HG02678 (cell line): ENCODE measurements at regions not wholly inside any gene's neighbourhood (a gene's known extent, or its start where the extent isn't known, plus 50 kb on each side); places are given as distances from the start of the nearest gene placed in this dataset.

Experiments
- ATAC-seq: cut with Tn5 transposase; IDR thresholded peaks from one replicate; pipeline ENCODE4 v1.9.1; 2021; ENCODE audit warnings: mild to moderate bottlenecking, moderate library complexity; ENCODE audit not compliant: unreplicated experiment

DNA sequence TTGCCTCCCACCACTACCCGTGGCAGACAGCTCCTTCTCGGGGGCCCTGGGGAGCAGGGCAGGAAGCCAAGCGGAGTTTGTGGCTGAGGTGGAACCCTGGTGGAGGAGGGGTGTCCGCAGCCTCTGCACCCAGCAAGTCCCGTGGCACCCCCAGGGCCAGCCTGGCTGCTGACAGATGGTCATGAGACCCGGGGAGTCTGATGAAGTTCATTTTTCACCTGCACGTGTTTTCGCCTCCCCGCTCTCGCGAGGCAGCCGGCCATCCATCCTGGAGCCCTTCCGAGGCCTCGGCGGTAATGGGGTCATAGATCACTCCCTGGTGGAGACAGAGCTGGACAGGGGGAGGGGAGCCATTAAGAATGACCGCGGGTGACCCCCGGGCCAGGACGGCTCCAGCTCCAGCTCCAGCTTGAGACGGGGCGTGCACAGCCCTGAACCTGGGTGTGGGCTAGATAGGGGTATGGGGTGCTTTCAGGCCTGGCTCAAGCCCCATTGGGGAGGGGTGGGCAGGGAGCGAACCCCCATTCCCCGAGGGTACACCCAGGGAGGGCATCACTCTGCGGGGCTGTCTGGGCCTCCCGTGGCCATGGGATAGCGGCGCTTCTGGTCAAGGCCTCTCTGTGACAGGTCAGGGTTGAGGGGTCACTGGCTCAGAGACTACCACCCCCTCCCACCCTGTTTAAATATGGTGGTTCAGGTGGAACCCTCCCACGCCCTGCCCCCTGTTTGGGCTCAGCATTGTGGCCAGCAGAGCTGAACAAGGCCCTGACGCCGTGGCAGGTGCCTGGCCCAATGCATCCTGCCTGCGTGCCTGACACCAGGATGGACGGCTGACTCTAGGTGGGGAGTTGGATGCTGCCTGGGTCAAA is 227.4 kb upstream of the GSE1 start:
- no peak for ATAC-seq

DNA sequence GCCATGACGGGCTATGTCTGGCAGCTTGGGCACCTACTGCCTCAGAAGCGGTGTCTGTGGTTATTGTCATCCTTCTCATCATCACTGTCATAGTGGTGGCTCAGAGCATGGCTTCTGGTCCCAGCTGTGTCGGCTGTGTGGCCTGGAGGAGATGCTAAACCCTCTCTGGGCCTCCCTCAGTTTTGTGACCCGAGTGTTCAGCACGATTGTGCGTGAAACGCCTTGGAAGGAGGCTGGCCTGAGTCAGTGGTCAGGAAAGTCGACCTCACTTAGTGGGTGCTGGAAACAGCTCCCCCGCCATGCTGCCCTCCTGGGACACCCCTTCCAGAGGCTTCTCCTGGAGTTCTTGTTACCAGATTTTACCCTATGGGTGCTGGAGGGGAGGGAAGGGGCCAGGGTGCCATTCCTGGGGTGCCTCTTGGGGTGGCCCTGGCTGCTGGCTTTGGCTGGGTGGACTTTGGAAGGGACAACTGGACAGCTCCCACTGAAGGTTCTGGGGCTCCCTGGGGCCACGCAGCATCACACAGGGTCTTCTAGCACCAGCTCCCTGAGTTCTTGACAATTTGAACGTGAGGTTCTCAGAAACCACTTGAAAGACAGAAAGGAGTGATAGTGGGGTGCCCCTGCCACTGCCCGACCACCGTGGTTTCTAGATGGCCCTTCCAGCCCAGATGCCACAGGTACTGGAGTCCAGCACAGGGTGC is 226.5 kb upstream of the GSE1 start:
- no peak for ATAC-seq

DNA sequence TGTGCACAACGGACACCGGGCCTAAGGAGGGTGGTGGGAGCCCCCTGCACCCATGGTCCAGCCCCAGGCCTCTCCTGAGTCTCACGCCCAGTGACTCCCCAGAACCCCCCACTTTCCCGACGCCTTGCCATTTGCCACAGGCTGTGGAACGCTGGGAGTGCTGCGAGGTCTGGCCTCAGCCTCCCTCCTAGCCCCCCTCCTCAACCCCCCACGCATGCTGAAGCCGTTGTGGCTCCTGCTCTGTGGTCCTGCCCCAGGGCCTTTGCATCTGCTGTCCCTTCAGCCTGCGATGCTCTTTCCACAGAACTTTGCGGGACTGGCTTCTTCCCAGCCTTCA is 226.0 kb upstream of the GSE1 start:
- ATAC-seq = no peak

DNA sequence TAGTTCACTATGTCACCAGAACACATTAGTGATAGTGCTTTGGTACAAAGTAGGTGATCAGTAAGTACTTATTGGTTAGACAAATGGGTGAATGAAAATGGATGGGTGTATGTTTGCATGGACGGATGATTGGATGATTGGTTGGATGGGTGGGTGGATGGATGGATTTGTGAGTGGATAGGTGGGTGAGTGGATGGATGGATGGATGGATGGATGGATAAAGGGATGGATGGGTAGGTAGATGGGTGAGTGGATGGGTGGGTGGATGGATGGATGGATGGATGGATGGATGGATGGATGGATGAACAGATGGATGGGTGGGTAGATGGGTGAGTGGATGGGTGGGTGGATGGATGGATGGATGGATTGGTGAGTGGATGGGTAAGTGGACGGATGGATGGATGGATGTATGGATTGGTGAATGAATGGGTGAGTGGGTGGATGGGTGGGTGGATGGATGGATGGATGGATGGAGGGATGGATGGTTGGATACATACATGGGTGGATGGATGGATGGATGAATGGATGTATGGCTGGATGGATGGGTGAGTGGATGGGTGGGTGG is 225.3 kb upstream of the GSE1 start:
- ATAC-seq = no peak

- no peak for ATAC-seq
Measured at GRCh38 chr16:85389679-85390470, 223.2 kb upstream of the GSE1 start.

GRCh38 chr16:85390511-85391174 is 222.5 kb upstream of the GSE1 start:
- no peak for ATAC-seq

DNA sequence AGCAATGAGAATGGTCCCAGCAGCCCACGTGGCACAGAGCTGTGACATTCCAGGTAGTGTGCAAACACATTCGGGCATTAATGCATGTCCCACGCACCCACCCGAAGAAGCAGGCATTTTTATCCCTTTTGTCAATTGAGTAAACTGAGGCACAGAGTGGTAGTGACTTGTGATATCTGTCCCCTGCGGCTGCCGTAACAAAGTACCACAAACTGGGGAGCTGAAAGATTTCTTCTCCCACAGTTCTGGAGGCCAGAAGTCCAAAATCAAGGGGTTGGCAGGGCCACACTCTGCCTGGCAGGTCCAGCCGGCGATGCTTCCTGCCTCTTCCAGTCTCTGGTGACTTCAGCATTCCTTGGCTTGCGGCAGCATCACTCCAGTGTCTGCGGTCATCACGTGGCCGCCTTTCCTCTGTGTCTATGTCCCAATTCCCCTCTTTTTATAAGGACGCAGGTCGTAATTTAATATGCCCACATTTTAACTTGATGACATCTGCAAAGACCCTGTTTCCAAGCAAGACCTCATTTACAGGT is 221.9 kb upstream of the GSE1 start:
- ATAC-seq = no peak

DNA sequence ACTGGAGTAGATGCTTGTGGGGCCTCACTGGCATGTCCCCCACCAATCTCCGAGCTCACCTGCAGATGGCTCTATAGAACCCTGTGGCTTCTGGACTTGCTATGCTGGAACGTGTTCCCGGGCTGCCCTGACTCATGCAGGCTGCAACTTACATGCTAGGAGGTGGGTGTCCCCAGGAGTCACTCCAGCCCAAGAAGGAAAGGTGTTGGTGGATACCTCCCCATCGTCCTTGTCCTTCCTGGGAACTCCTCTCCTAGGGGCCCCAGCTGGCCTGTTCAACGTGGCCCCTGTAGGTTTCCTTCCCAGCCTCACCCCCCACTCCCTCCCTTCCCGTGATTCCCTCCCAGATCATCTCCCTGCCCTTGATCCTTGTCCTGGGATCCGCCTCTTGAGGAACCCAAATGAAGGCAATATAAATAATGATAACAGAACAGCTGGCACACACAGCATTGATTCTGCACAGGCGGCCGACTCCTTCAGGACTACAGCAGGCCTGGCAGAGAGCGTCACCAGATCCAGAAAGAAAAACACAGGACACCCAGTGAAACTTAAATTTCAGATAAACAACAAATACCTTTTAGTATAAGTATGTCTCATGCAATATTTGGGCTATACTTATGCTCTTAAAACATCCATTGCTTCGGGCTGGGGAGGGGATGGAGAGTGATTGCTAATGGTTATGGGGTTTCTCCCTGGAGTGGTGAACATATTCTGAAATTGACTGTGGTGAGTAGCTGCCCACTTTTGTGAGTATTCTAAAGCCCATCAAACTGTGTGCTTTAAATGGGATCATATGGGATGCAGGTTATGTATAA is 221.1 kb upstream of the GSE1 start:
- ATAC-seq = no peak

- no peak for ATAC-seq
Measured at GRCh38 chr16:85392756-85393673, 220.1 kb upstream of the GSE1 start.

GRCh38 chr16:85393674-85394451 is 219.3 kb upstream of the GSE1 start:
- no peak for ATAC-seq

DNA sequence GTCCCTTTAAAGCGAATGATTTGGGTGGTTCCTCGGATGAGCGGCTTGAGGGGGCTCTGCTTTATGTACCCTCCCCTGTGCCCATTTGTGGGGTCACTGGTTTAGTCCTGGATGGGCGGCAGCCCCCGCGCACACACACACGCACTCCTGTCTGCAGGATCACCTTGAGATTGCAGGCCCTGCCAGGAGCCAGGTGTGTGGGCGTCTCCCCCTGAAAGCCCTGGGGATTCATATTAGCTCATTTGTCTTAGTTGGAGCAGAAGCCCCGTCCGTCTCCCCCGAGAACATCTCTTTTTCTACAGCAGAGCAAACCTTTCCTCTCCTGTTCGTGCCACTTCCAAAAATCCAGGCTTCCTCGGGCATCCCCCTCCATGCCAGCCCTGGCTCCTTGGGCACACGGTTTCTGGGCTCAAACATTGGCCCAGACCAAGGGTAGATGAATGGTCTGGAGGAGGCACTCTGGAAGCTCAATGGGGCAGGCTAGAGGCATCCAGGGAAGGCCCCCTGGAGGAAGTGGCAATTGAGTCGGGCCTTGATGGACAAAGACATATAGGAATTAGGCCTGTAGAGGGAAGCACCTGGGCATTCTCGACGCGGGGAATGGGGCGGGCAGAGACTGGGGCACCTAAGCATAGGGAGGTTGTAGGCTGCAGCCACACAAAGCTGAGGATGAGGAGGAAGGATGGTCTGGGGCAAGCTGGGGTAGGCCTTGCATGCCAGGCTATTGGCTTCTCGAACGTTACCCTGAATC is 218.5 kb upstream of the GSE1 start:
- ATAC-seq = no peak

GRCh38 chr16:85395207-85395912 is 217.8 kb upstream of the GSE1 start:
- ATAC-seq = peak; percentile 44

- peak; percentile 15 for ATAC-seq
Measured at GRCh38 chr16:85395913-85396878, 216.9 kb upstream of the GSE1 start.

GRCh38 chr16:85396879-85397871 is 215.9 kb upstream of the GSE1 start:
- ATAC-seq = no peak
